K562 (cell line): ENCODE measurements at regions not wholly inside any gene's neighbourhood (a gene's known extent, or its start where the extent isn't known, plus 50 kb on each side); places are given as distances from the start of the nearest gene placed in this dataset.

Experiments
- ELF1 ChIP-seq: fragments of 200-800 bp; sonication (Bioruptor generic); IDR thresholded peaks from 2 replicates; pipeline ENCODE4 v1.6.1; 2016; ENCODE audit warnings: missing genetic modification characterization, missing compliant biosample characterization
- ESRRA ChIP-seq: fragments of 450-650 bp; IDR thresholded peaks from 2 replicates; pipeline ENCODE4 v1.6.1; 2014; ENCODE audit warnings: low read depth, mild to moderate bottlenecking, moderate library complexity, borderline replicate concordance
- ETS2 ChIP-seq: IDR thresholded peaks from 2 replicates; pipeline ENCODE4 v1.6.1; 2016; ENCODE audit warnings: borderline replicate concordance, missing genetic modification characterization, mild to moderate bottlenecking, moderate library complexity, missing compliant biosample characterization; ENCODE audit not compliant: poor library complexity, severe bottlenecking
- FOXJ2 ChIP-seq: fragments of 200-800 bp; sonication (Bioruptor generic); IDR thresholded peaks from 2 replicates; pipeline ENCODE4 v1.6.1; 2016; ENCODE audit warnings: missing genetic modification characterization, missing compliant biosample characterization
- MYNN ChIP-seq, 2 experiments: sonication (generic); formaldehyde crosslinking in 1 of 2; IDR thresholded peaks; 2 replicates each; pipeline versions ENCODE4 v1.5.0 to v1.6.1; 2016 to 2020; ENCODE audit warnings: antibody characterized with exemption in 1 of 2, missing genetic modification reagents in 1 of 2
- PKNOX1 ChIP-seq: fragments of 450-650 bp; IDR thresholded peaks from 2 replicates; pipeline ENCODE4 v1.6.1; 2016
- PTRF ChIP-seq: fragments of 450-650 bp; IDR thresholded peaks from 2 replicates; pipeline ENCODE4 v1.6.1; 2016; ENCODE audit warnings: mild to moderate bottlenecking, missing genetic modification characterization, missing compliant biosample characterization
- TAF7 ChIP-seq: fragments of 450-650 bp; IDR thresholded peaks from 2 replicates; pipeline ENCODE4 v1.6.1; 2016; ENCODE audit warnings: missing genetic modification characterization, missing compliant biosample characterization
- TF ChIP-seq, protein P1 (sequence below): fragments of 450-650 bp; formaldehyde crosslinking; IDR thresholded peaks from 2 replicates; pipeline ENCODE4 v1.4.0; 2022; ENCODE audit warnings: missing genetic modification characterization
- TF ChIP-seq, protein P2 (sequence below): fragments of 250-450 bp; sonication (Bioruptor Pico); IDR thresholded peaks from 2 replicates; pipeline ENCODE4 v1.5.0; 2021; ENCODE audit warnings: mild to moderate bottlenecking, moderate library complexity
- TF ChIP-seq, protein P3 (sequence below): fragments of 250-450 bp; sonication (Bioruptor Pico); IDR thresholded peaks from 2 replicates; pipeline ENCODE4 v1.4.0; 2020; ENCODE audit warnings: borderline replicate concordance
- TF ChIP-seq, protein P4 (sequence below): fragments of 450-650 bp; IDR thresholded peaks from 2 replicates; pipeline ENCODE4 v1.6.1; 2016; ENCODE audit warnings: low read depth

DNA sequence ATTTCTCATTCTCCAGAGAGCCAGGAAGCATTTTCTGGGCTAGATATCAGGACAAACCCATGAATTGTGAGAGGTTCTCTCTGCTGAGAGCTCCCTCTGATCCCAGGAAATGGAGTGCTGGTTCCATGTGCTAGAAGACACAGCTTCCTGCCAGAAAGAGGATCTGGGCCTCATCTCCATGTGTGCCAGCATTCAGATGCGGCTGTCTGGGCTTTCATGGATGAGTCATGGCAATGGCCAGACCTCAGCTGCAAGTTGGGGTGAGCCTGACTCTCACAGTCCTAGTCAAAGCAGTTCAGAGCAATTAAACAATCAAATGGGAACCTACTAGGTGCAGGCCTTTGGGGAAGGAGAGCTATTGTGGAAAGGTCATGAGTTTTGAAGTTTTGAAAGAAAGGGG is 82.3 kb upstream of the EED start (continued):
- TF ChIP-seq, protein P1, sequence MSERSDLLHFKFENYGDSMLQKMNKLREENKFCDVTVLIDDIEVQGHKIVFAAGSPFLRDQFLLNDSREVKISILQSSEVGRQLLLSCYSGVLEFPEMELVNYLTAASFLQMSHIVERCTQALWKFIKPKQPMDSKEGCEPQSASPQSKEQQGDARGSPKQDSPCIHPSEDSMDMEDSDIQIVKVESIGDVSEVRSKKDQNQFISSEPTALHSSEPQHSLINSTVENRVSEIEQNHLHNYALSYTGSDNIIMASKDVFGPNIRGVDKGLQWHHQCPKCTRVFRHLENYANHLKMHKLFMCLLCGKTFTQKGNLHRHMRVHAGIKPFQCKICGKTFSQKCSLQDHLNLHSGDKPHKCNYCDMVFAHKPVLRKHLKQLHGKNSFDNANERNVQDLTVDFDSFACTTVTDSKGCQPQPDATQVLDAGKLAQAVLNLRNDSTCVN (CRISPR knock-in tag), result no peak
- TF ChIP-seq FOXJ2 (tag), result no peak
- TF ChIP-seq, protein P2, sequence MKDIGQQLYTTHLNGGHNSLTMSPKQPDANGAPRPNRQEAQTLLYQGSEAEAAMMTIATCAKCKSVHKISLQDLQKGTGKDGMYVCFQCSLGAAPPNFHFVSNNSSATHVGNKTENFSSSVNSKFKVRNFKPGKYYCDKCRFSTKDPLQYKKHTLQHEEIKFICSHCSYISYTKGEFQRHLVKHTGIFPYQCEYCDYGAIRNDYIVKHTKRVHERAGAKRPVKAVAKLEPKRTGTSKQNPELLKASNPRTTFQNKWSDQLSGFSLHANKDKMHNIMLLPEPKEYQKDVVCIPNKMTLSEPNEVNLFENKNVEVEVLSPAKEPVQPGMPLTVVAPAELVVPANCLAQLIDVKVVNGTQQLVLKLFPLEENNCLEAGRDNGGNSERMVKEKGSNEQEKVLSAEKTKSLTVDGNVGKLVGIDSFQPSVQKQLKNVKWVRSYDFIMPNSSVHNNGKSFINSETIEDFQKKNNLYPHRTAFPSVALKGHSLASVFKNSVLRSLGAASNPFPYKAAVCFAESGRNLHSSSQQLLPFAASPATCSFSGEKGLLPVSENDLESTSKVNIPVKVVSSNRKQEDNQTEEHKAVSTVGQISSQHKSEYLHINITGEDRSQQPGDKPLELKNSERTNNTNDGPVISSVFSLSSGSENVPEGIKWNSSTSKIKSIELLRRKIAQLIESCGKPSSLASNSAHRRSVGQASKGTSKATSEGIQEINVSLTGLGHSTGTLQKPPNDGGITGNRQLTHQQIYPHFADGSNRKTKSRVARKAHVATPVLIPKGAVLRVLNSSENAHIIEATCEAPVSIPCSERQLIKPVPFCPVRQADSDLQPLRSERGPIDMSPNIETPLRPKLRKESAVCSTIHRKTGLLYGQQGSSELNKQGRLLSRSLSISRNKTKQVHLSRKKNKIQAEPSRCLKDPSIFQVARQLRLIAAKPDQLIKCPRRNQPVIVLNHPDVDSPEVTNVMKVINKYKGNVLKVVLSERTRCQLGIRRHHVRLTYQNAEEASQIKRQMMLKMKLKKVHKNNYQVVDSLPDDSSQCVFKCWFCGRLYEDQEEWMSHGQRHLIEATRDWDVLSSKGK (CRISPR knock-in tag), result no peak
- TF ChIP-seq ELF1, result no peak
- no peak for TF ChIP-seq PKNOX1
- TF ChIP-seq, protein P3, sequence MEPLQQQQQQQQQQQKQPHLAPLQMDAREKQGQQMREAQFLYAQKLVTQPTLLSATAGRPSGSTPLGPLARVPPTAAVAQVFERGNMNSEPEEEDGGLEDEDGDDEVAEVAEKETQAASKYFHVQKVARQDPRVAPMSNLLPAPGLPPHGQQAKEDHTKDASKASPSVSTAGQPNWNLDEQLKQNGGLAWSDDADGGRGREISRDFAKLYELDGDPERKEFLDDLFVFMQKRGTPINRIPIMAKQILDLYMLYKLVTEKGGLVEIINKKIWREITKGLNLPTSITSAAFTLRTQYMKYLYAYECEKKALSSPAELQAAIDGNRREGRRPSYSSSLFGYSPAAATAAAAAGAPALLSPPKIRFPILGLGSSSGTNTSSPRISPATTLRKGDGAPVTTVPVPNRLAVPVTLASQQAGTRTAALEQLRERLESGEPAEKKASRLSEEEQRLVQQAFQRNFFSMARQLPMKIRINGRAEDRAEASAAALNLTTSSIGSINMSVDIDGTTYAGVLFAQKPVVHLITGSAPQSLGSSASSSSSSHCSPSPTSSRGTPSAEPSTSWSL, result no peak
- TF ChIP-seq, protein P4, sequence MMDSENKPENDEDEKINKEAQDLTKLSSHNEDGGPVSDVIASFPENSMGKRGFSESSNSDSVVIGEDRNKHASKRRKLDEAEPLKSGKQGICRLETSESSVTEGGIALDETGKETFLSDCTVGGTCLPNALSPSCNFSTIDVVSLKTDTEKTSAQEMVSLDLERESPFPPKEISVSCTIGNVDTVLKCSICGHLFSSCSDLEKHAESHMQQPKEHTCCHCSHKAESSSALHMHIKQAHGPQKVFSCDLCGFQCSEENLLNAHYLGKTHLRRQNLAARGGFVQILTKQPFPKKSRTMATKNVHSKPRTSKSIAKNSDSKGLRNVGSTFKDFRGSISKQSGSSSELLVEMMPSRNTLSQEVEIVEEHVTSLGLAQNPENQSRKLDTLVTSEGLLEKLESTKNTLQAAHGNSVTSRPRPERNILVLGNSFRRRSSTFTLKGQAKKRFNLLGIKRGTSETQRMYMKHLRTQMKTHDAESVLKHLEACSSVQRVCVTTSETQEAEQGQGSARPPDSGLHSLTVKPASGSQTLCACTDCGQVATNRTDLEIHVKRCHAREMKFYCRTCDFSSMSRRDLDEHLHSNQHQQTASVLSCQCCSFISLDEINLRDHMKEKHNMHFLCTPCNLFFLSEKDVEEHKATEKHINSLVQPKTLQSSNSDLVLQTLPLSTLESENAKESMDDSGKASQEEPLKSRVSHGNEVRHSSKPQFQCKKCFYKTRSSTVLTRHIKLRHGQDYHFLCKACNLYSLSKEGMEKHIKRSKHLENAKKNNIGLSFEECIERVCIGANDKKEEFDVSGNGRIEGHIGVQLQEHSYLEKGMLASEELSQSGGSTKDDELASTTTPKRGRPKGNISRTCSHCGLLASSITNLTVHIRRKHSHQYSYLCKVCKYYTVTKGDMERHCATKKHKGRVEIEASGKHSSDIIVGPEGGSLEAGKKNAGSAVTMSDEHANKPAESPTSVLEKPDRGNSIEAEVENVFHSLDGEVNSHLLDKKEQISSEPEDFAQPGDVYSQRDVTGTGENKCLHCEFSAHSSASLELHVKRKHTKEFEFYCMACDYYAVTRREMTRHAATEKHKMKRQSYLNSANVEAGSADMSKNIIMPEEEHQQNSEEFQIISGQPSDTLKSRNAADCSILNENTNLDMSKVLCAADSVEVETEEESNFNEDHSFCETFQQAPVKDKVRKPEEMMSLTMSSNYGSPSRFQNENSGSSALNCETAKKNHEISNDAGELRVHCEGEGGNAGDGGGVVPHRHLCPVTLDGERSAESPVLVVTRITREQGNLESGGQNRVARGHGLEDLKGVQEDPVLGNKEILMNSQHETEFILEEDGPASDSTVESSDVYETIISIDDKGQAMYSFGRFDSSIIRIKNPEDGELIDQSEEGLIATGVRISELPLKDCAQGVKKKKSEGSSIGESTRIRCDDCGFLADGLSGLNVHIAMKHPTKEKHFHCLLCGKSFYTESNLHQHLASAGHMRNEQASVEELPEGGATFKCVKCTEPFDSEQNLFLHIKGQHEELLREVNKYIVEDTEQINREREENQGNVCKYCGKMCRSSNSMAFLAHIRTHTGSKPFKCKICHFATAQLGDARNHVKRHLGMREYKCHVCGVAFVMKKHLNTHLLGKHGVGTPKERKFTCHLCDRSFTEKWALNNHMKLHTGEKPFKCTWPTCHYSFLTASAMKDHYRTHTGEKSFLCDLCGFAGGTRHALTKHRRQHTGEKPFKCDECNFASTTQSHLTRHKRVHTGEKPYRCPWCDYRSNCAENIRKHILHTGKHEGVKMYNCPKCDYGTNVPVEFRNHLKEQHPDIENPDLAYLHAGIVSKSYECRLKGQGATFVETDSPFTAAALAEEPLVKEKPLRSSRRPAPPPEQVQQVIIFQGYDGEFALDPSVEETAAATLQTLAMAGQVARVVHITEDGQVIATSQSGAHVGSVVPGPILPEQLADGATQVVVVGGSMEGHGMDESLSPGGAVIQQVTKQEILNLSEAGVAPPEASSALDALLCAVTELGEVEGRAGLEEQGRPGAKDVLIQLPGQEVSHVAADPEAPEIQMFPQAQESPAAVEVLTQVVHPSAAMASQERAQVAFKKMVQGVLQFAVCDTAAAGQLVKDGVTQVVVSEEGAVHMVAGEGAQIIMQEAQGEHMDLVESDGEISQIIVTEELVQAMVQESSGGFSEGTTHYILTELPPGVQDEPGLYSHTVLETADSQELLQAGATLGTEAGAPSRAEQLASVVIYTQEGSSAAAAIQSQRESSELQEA, result no peak
- no peak for TF ChIP-seq MYNN (IDR thresholded peaks at IDR 0.05)
- TF ChIP-seq MYNN (CRISPR knock-in tag; IDR thresholded peaks at IDR 0.05), result no peak
- no peak for TF ChIP-seq ETS2 (tag)
- peak; percentile 57; the same call in 1 of the 2 replicates for TF ChIP-seq PTRF (tag)
- TF ChIP-seq ESRRA, result no peak
- no peak for TF ChIP-seq TAF7 (tag)
